Endometrial microvascular endothelial cells (primary cell): ENCODE measurements at regions not wholly inside any gene's neighbourhood (a gene's known extent, or its start where the extent isn't known, plus 50 kb on each side); places are given as distances from the start of the nearest gene placed in this dataset.

ENCODE experiments used
- in situ Hi-C: cut with HindIII; loops from 2 replicates; pipeline ENCODE4 v1.10.0; 2017; ENCODE audit warnings: low sequenced_read_pairs, low pct_unique_long_range_greater_than_20kb; ENCODE audit errors: inconsistent ontology term

DNA sequence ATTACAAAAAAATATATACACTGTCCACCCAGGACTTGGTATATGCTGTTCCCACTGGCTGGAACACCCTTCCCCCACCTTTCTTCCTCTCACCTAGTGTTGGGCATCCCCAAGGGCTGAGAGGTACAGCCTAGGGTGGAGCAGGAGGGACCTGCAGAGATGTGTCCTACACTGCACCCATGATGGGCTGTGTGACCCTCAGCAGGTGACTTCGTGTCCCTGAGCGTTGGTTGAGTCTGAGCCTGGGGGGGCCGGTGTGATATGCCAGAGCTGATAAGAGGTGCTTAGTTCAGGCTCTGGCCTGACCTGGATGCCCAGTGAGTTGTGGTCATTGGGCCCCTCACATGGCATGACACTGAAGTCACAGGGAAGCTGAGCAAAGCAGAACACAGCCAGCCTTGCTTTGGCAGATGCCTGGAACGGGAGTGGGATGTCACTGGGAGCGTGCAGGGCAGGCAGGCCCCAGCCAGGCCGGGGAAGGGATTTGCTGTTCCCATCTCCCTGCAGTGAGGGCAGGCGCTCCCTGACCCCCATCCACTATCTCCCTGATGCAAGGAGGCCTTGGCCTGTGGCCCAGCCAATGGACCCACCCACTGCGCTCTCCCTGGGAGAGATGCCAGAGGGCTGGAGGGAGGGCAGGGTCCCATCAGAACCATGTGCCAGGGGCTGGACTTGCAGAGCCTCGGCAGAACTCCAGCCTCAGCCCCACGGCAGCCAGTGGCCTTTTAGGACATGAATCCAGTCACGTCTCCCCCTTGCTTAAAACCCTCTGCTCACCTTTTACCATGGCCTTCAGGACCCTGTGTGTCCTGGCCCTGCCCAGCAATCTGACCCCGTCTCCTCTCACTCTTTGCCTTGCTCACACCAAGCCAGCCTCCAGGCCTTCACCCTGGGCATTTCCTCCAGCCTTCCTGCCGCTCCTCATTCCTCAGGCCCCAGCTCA lies 138.9 kb downstream of the MN1 start:
- in situ Hi-C loops, result no loop called here

GRCh38 chr22:27663812-27664211 lies 137.7 kb downstream of the MN1 start:
- in situ Hi-C loops, result no loop called here

DNA sequence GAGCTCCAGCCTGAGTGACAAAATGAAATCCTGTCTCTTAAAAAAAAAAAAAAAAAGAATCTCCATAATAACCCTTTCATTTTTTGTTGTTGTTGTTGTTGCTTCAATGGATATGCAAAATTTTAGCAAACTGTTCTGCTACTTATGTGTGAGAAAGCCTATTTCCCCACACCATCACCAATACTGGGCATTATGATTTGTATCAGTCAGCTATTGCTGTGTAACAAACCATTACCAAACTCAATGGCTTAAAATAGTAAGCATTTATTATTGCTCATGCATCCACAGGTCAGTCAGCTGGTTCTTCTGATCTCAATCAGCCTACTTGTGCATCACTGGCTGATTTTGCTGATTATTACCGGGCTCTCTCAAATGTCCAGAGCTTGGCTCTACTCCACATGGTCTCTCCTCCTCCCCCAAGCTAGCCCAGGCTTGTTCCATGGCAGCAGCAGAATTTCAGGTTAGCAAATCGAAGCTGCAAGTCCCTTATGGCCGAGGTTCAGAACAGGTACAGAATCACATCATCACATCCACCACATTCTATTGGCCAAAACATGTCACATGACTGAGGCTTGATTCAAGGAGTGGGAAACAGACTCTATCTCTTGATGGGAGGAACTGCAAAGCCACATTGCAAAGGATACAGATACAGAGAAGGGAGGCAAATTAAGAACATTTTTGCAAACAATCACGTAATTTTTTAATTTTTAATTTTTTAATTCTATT lies 135.1 kb downstream of the MN1 start:
- in situ Hi-C loops, result no loop called here

GRCh38 chr22:27667121-27667843 lies 134.3 kb downstream of the MN1 start:
- in situ Hi-C loops, result no loop called here

DNA sequence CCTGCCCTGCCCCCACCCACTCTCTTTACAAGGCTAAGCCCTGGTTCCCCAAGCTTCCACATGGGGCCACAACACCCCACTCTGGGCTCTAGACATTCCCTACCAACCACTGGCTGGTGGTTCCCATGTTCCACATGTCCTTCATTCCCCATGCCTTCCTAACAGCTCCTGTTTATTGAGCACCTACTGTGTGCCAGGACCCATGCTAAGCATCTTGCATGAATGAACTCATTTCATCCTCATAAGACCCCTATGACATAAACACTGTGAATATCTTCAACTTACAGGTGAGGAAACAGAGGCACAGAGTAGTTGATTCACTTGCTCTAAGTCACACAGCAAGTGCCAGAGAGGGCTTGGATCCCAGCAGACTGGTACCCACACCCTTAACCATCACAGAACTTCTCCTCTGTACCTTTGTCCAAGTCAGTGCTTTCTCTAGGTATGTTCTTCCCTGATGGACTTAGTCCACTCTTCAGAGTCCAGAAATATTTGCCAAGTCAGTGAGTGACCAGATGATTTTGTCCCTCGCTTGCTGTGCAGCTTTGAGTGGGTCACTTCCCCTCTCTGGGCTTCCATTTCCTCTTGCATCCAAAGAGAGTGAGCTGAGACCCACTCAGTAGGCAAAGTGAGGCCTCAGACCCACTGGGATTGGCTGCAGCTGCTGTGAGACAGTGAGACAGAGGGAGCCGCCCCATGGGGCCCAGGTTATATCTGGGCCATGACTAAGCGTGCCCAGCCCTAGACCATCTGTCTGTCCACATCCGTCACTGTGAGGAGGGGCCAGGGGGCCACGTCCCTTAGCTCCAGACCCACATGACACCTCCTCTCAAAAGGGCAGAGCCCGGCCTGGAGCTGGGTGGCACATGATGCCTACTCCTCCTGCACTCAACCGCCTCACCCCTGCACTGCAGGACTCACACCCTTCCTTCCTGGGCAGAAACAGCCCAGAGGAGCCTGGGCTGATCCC lies 132.4 kb downstream of the MN1 start:
- in situ Hi-C loops, result no loop called here

GRCh38 chr22:27669798-27670599 lies 131.6 kb downstream of the MN1 start:
- in situ Hi-C loops, result no loop called here

GRCh38 chr22:27670701-27671412 lies 130.7 kb downstream of the MN1 start:
- in situ Hi-C loops, result no loop called here

- in situ Hi-C loops, result no loop called here
Observed at GRCh38 chr22:27671413-27671935, 130.1 kb downstream of the MN1 start.

DNA sequence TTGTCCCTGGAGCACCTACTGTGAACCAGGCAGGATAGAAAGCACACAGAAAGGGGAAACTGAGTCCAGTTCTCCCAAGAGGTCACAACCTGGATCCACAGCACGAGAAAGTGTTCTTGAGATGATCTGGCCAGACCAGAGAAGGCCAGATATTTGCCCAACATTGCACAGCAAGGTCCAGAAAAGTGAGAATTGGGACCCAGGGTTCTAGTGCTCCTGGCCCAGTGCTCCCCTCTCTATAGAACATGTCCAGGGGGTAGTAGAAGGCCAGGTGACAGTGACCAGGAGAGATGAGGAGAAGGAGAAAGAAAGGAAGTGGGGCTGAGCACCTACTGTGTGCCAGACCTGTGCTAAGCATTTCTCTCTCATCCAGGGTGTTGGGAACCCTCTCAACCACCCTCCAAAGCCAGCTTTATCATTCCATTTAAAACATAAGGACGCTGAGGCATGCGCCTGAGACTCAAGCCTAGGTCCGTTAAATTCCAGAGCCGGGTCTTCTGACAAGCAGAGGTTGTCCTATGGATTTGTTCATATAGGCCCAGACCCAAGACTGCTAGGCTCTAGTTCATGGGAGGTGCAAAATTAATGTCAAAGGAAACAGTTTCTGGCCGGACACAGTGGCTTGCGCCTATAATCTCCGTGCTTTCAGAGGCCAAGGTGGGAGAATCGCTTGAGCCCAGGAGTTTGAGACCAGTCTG lies 128.7 kb downstream of the MN1 start:
- in situ Hi-C loops, result no loop called here

DNA sequence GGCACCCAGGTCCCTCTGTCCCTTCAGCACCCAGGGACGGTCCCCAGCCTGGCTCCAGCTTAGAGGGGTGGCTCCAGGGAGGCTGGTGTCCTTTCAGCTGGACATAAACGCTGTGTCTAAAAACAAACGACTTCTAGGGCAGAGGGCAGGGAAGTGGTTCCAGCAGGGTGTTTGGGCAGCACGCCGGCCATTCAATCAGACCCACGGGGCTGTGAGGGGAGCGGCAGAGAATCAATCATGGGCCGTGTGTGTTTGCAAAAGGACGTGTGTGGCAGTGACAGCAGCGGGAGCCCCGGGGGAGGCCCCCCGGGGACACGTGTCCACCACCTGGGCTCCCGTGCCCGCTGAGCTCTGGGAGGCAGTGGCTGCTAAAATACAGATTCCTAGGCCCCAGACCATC lies 127.7 kb downstream of the MN1 start:
- in situ Hi-C loops, result no loop called here

DNA sequence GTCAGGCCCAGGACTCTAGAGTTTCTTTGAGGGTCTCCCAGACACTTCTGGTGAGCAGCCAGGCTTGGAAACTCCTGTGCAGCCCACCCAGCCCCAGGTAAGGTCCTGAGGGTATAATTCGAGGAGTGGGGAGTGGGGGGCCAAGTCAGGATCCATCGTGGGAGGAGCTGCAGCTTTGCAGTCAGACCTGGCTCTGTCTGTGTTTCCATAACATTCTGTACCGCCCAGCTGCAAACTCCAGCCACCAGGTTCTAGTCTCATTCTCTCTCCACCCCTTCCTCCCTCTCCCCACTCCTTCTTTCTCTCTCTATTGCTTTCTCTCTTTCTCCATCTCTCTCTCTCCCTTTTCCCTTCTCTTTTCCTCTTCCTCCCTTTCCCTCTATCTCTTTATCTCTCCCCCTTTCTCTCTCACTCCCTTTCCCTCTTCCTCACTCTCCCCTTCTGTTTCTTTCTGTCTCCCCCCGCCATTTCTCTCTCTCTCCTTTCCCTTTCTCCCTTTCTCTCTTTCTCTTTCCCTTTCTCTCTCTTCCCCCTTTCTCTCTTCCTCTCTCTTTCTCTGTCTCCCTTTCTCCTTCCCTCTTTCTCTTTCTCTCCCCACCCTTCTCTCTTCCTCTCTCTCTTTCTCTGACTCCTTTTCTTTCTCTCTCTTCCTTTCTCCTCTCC lies 127.2 kb downstream of the MN1 start:
- in situ Hi-C loops, result no loop called here

GRCh38 chr22:27676545-27677213 lies 124.9 kb downstream of the MN1 start:
- in situ Hi-C loops, result no loop called here

- in situ Hi-C loops, result no loop called here
Observed at GRCh38 chr22:27677905-27678458, 123.6 kb downstream of the MN1 start.

DNA sequence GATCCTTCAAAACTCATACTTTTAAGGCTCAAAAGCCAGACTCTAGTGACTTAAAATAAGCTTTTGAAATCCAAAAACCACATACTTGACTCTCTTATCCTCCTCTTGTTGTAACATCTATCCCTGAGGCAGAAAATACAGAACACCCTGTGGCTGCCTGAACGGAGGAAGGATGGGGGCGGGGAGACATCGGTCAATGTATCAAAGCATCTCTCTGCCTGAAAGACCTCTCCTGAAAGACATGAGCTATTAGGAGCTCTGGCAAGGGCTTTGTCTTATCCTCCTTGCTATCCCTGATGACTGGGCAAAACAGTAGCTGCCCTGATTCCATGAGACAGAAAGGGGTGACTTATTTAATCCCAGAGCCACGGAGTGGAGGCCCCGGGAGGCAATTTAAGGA lies 122.4 kb downstream of the MN1 start:
- in situ Hi-C loops, result no loop called here
